Fibroblast of lung (primary cell): ENCODE measurements at regions not wholly inside any gene's neighbourhood (a gene's known extent, or its start where the extent isn't known, plus 50 kb on each side); places are given as distances from the start of the nearest gene placed in this dataset.

Experiments
- DNase-seq, 2 donors: peaks; one replicate each; pipeline versions ENCODE4 v3.0.0 to v3.0.0-alpha.2; 2010; ENCODE audit warnings: low read depth in 2 of 2
- H2AFZ ChIP-seq: 2 replicates; pipeline ENCODE4 v1.5.1; 2012; ENCODE audit warnings: low read length, control low read depth, inconsistent platforms
- H3K27ac ChIP-seq: 2 replicates; pipeline ENCODE4 v1.5.1; 2011; ENCODE audit warnings: low read length, control low read depth; ENCODE audit not compliant: insufficient read depth
- H3K27me3 ChIP-seq: 2 replicates; pipeline ENCODE4 v1.5.1; 2011; ENCODE audit warnings: mild to moderate bottlenecking, low read length; ENCODE audit not compliant: control insufficient read depth, insufficient read depth
- H3K36me3 ChIP-seq: 2 replicates; pipeline ENCODE4 v1.5.1; 2011; ENCODE audit warnings: low read length; ENCODE audit not compliant: control insufficient read depth, insufficient read depth
- H3K4me1 ChIP-seq: 2 replicates; pipeline ENCODE4 v1.5.1; 2011; ENCODE audit warnings: low read length; ENCODE audit not compliant: control insufficient read depth, insufficient read depth; ENCODE audit errors: extremely low read depth
- H3K4me2 ChIP-seq: 2 replicates; pipeline ENCODE4 v1.5.1; 2011; ENCODE audit warnings: low read length, control low read depth; ENCODE audit not compliant: insufficient read depth; ENCODE audit errors: extremely low read depth
- H3K4me3 ChIP-seq, 4 experiments: fragments of 200-600 bp in 1 of 4; sonication (generic) in 1 of 4; replicated peaks in 1 of 4; 2 replicates each; pipeline ENCODE4 v1.5.1; 2011 to 2016; ENCODE audit warnings: low read length in 4 of 4, low read depth in 3 of 4, mild to moderate bottlenecking in 3 of 4, control low read depth in 2 of 4, inconsistent platforms in 1 of 4, mixed read lengths in 1 of 4; ENCODE audit not compliant: insufficient read depth in 1 of 4; ENCODE audit errors: control extremely low read depth in 1 of 4
- H3K79me2 ChIP-seq: 2 replicates; pipeline ENCODE4 v1.5.1; 2012; ENCODE audit warnings: mild to moderate bottlenecking, low read length, inconsistent platforms; ENCODE audit not compliant: control insufficient read depth, insufficient read depth
- H3K9ac ChIP-seq: 2 replicates; pipeline ENCODE4 v1.5.1; 2011; ENCODE audit warnings: mild to moderate bottlenecking, low read length, control low read depth; ENCODE audit not compliant: insufficient read depth
- H3K9me3 ChIP-seq: 2 replicates; pipeline ENCODE4 v1.5.1; 2012; ENCODE audit warnings: low read depth, low read length; ENCODE audit not compliant: control insufficient read depth, insufficient read depth
- H4K20me1 ChIP-seq: 2 replicates; pipeline ENCODE4 v1.5.1; 2011; ENCODE audit warnings: low read length; ENCODE audit not compliant: control insufficient read depth, insufficient read depth; ENCODE audit errors: extremely low read depth
- EZH2 ChIP-seq: IDR thresholded peaks from 2 replicates; pipeline ENCODE4 v1.5.1; 2012; ENCODE audit warnings: low read length, control low read depth, mild to moderate bottlenecking; ENCODE audit errors: missing control alignments
- TF ChIP-seq, protein P1 (sequence below), 2 donors: IDR thresholded peaks in 1 of 2; conservative IDR thresholded peaks in 1 of 2; 1 replicate in 1 of 2; 2 replicates in 1 of 2; pipeline ENCODE4 v1.5.1; 2011 to 2012; ENCODE audit warnings: low read length in 2 of 2, control low read depth in 1 of 2, inconsistent platforms in 1 of 2, low read depth in 1 of 2, mild to moderate bottlenecking in 1 of 2

DNA sequence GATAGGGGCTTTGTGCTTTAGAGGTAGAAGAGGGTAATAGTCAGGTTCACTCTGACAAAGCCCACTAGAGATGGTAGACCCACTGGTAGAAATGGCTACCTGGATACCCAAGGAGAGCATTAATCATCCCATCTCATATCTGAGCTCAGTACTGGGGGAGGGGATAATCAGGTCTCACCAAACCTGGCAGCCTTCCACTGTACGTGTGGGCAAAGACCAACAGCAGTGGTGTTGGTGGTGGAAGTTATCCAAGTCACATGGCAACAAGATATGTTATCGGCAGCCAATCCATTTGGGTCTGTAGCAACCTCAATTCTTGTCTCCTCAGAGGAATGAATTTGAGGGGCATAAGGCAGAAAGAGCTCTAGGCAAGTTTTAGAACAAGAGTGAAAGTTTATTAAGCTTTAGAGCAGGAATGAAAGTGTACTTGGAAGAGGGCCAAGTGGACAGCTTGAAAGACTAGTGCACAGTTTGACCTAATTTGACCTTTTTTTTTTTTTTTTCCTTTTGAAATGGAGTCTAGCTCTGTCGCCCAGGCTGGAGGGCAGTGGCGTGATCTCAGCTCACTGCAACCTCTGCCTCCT, 67.0 kb upstream of the CXCL13 start:
- no peaks in the 10 kb centered on the region for H3K9me3 ChIP-seq
- peak; percentile 35 to 80 for DNase-seq
- no peak overlapping the region for H3K9ac ChIP-seq
- no peaks in the 10 kb centered on the region for H3K4me1 ChIP-seq
- no peak overlapping the region for H3K27ac ChIP-seq
- H3K4me3 ChIP-seq: no peak overlapping the region
- no peak overlapping the region for H2AFZ ChIP-seq
- H3K79me2 ChIP-seq: no peaks in the 10 kb centered on the region
- H3K4me2 ChIP-seq: no peak overlapping the region
- TF ChIP-seq, protein P1, sequence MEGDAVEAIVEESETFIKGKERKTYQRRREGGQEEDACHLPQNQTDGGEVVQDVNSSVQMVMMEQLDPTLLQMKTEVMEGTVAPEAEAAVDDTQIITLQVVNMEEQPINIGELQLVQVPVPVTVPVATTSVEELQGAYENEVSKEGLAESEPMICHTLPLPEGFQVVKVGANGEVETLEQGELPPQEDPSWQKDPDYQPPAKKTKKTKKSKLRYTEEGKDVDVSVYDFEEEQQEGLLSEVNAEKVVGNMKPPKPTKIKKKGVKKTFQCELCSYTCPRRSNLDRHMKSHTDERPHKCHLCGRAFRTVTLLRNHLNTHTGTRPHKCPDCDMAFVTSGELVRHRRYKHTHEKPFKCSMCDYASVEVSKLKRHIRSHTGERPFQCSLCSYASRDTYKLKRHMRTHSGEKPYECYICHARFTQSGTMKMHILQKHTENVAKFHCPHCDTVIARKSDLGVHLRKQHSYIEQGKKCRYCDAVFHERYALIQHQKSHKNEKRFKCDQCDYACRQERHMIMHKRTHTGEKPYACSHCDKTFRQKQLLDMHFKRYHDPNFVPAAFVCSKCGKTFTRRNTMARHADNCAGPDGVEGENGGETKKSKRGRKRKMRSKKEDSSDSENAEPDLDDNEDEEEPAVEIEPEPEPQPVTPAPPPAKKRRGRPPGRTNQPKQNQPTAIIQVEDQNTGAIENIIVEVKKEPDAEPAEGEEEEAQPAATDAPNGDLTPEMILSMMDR (conservative IDR thresholded peaks at IDR 0.05 in 1 of 2, IDR thresholded peaks at IDR 0.05 in 1 of 2; ENCODE audit: low read depth in 1 of 2, low read length in 2 of 2): no peak
- no peak for TF ChIP-seq EZH2
- H4K20me1 ChIP-seq: no peaks in the 10 kb centered on the region
- no peaks in the 10 kb centered on the region for H3K36me3 ChIP-seq
- H3K27me3 ChIP-seq: no peaks in the 10 kb centered on the region
